ENCODE measurements at regions not wholly inside any gene's neighbourhood (a gene's known extent, or its start where the extent isn't known, plus 50 kb on each side); places are given as distances from the start of the nearest gene placed in this dataset.
"Not testable (repeated sequence)": the region's sequence is repeated elsewhere in the genome, so short reads cannot be mapped to it uniquely, and the experiment has no call there.

DNA sequence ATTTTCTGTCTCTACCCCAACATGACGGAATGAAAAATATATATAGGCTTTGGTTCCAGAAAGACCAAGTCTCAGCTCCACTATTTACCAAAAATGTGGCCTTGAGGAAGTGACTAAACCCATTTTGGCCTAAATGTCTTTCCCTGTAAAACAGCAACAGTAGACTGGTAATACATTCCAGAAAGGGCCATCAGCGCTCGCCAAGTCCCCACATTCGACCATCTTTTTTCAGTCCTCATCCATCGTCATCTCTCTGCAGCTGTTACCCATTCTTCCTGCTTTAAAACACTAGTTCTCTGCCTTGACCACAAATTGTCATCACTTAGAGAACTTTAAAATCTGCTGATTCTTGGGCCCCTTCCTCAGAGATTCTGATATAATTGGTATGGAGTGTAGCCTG is 183.8 kb upstream of the CTAGE1 start:
- H4K20me1 ChIP-seq (ENCODE audit: control insufficient read depth, insufficient read depth), result no peaks in the 10 kb centered on the region
- RAD21 ChIA-PET (ENCODE audit: unreplicated experiment), result no interaction called here
- SMC1A ChIA-PET (ENCODE audit: uncharacterized antibody, unreplicated experiment), result interaction anchor here (1.1 kb wide), 1 partner anchor 10 kb away, joined by 3 read pairs; no protein-coding TSS in a partner anchor
- no peak overlapping the region for H3K4me3 ChIP-seq
- TF ChIP-seq, protein P1, sequence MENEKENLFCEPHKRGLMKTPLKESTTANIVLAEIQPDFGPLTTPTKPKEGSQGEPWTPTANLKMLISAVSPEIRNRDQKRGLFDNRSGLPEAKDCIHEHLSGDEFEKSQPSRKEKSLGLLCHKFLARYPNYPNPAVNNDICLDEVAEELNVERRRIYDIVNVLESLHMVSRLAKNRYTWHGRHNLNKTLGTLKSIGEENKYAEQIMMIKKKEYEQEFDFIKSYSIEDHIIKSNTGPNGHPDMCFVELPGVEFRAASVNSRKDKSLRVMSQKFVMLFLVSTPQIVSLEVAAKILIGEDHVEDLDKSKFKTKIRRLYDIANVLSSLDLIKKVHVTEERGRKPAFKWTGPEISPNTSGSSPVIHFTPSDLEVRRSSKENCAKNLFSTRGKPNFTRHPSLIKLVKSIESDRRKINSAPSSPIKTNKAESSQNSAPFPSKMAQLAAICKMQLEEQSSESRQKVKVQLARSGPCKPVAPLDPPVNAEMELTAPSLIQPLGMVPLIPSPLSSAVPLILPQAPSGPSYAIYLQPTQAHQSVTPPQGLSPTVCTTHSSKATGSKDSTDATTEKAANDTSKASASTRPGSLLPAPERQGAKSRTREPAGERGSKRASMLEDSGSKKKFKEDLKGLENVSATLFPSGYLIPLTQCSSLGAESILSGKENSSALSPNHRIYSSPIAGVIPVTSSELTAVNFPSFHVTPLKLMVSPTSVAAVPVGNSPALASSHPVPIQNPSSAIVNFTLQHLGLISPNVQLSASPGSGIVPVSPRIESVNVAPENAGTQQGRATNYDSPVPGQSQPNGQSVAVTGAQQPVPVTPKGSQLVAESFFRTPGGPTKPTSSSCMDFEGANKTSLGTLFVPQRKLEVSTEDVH (IDR thresholded peaks at IDR 0.05; ENCODE audit: low read depth, partially characterized antibody), result no peak
- no peak for TF ChIP-seq TCF7 (IDR thresholded peaks at IDR 0.05; ENCODE audit: borderline replicate concordance)
- TF ChIP-seq DPF2 (IDR thresholded peaks at IDR 0.05), result no peak
- no peak for TF ChIP-seq ZZZ3 (IDR thresholded peaks at IDR 0.05; ENCODE audit: control insufficient read depth, insufficient read length, low read depth)
- no peak for TF ChIP-seq SRF (IDR thresholded peaks at IDR 0.05; ENCODE audit: low read depth in 2 of 2, low read length in 2 of 2)
- no peak for TF ChIP-seq EGR1 (IDR thresholded peaks at IDR 0.05; ENCODE audit: borderline replicate concordance in 1 of 2, low read depth in 2 of 2, low read length in 2 of 2)
- CTCF ChIA-PET, result no interaction called here
- no peaks in the 10 kb centered on the region for H3K4me1 ChIP-seq (ENCODE audit: control insufficient read depth, insufficient read depth, low read length)
- ATAC-seq (no peak), DNase-seq (ENCODE audit: low read depth, low spot score) (no peak), FAIRE-seq (no peak)
- in situ Hi-C loops (cut with MboI) (loop anchor here (25.0 kb wide), 1 partner anchor 111 kb away; no protein-coding TSS in a partner anchor), intact Hi-C loops (cut with micrococcal nuclease; ENCODE audit: unreplicated experiment) (no loop called here)
- H3K9me3 ChIP-seq (replicated peaks; ENCODE audit: control insufficient read depth, insufficient read depth, low read length), result no peaks in the 10 kb centered on the region
- no peaks in the 10 kb centered on the region for H3K36me3 ChIP-seq (ENCODE audit: control insufficient read depth in 2 of 2, insufficient read depth in 2 of 2, low read length in 1 of 2)
- no peak overlapping the region for H3K4me2 ChIP-seq (ENCODE audit: control insufficient read depth, insufficient read depth)
- no peaks in the 10 kb centered on the region for H3K79me2 ChIP-seq (ENCODE audit: control insufficient read depth, insufficient read depth, low read length)
- H2AFZ ChIP-seq (ENCODE audit: control insufficient read depth, low read depth, low read length), result no peak overlapping the region
- H3K27ac ChIP-seq (ENCODE audit: control insufficient read depth, insufficient read depth), result no peak overlapping the region
- no peaks in the 10 kb centered on the region for H3K27me3 ChIP-seq (replicated peaks in 1 of 2; ENCODE audit: control insufficient read depth in 2 of 2, insufficient read depth in 2 of 2, low read length in 1 of 2)
- no peak overlapping the region for H3K9ac ChIP-seq (ENCODE audit: control insufficient read depth, insufficient read depth, low read length)
- POLR2A ChIA-PET, result no interaction called here
- WGBS (ENCODE audit: insufficient coverage, insufficient replicate concordance, low lambda C conversion rate, missing lambda C conversion rate), result 24% methylated on average over 5 of the region's 5 CpGs
- no TSS peak for BruUV-seq (replicated peaks)

DNA sequence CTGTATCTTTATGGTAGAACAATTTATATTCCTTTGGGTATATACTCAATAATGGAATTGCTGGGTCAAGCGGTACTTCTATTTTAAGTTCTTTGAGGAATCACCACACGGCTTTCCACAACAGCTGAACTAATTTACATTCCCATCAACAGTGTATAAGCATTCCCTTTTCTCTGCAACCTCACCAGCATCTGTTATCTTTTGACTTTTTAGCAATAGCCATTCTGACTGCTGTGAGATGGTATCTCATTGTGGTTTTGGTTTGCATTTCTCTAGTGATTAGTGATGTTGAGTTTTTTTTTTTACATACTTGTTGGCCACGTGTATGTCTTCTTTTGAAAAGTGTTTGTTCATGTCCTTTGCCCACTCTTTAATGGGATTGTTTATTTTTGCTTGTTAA is 184.7 kb upstream of the CTAGE1 start:
- POLR2A ChIA-PET; SMC1A ChIA-PET (ENCODE audit: uncharacterized antibody, unreplicated experiment); intact Hi-C loops (cut with micrococcal nuclease; ENCODE audit: unreplicated experiment); H4K20me1 ChIP-seq (ENCODE audit: control insufficient read depth, insufficient read depth); H3K4me1 ChIP-seq (ENCODE audit: control insufficient read depth, insufficient read depth, low read length); FAIRE-seq; H3K4me3 ChIP-seq; H2AFZ ChIP-seq (ENCODE audit: control insufficient read depth, low read depth, low read length); RAD21 ChIA-PET (ENCODE audit: unreplicated experiment); DNase-seq (ENCODE audit: low read depth, low spot score); H3K9ac ChIP-seq (ENCODE audit: control insufficient read depth, insufficient read depth, low read length); H3K27me3 ChIP-seq (replicated peaks in 1 of 2; ENCODE audit: control insufficient read depth in 2 of 2, insufficient read depth in 2 of 2, low read length in 1 of 2); BruUV-seq (replicated peaks); ATAC-seq; CTCF ChIA-PET; H3K4me2 ChIP-seq (ENCODE audit: control insufficient read depth, insufficient read depth); H3K36me3 ChIP-seq (ENCODE audit: control insufficient read depth in 2 of 2, insufficient read depth in 2 of 2, low read length in 1 of 2); H3K9me3 ChIP-seq (replicated peaks; ENCODE audit: control insufficient read depth, insufficient read depth, low read length); H3K79me2 ChIP-seq (ENCODE audit: control insufficient read depth, insufficient read depth, low read length); H3K27ac ChIP-seq (ENCODE audit: control insufficient read depth, insufficient read depth): not testable (repeated sequence)
- in situ Hi-C loops (cut with MboI), result loop anchor here (25.0 kb wide), 1 partner anchor 110 kb away; no protein-coding TSS in a partner anchor
- 20% methylated on average over 3 of the region's 3 CpGs for WGBS (ENCODE audit: insufficient coverage, insufficient replicate concordance, low lambda C conversion rate, missing lambda C conversion rate)

Data from GM12878 (cell line).